ENCODE measurements at regions not wholly inside any gene's neighbourhood (a gene's known extent, or its start where the extent isn't known, plus 50 kb on each side); places are given as distances from the start of the nearest gene placed in this dataset.

DNA sequence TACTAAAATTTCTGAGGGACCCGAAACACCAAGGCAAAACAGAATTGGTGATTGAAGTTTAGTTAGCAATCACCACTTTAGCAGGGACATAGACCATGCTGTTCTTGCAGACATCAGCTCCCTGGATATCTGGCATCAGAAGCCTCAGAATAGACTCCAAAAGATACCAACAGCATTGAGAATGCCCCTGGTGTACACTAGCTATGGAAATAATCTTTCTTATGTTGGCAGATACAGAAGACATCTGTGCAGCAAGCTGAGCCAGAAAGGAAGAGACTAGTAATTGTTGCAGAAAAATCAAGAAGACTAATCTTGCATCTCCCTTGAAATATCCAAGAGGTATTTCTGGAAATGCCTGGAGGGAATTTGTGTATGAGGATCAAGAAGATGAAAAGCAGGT, 521.6 kb downstream of the TRHDE start:
- Histone ChIP-seq H3K9me3 (ENCODE audit: severe bottlenecking) (no peaks in the 10 kb centered on the region), H3K36me3 (ENCODE audit: low read depth) (no peaks in the 10 kb centered on the region), H3K27ac (ENCODE audit: poor library complexity, severe bottlenecking) (no peak overlapping the region), H3K4me3 (ENCODE audit: severe bottlenecking) (no peak overlapping the region), H3K4me1 (ENCODE audit: insufficient read depth, poor library complexity, severe bottlenecking) (no peaks in the 10 kb centered on the region), H3K27me3 (ENCODE audit: insufficient read depth, poor library complexity, severe bottlenecking) (no peaks in the 10 kb centered on the region)
- DNase-seq (ENCODE audit: low spot score) (no peak), ATAC-seq (ENCODE audit: low read depth) (no peak)
- TF ChIP-seq, protein P1, sequence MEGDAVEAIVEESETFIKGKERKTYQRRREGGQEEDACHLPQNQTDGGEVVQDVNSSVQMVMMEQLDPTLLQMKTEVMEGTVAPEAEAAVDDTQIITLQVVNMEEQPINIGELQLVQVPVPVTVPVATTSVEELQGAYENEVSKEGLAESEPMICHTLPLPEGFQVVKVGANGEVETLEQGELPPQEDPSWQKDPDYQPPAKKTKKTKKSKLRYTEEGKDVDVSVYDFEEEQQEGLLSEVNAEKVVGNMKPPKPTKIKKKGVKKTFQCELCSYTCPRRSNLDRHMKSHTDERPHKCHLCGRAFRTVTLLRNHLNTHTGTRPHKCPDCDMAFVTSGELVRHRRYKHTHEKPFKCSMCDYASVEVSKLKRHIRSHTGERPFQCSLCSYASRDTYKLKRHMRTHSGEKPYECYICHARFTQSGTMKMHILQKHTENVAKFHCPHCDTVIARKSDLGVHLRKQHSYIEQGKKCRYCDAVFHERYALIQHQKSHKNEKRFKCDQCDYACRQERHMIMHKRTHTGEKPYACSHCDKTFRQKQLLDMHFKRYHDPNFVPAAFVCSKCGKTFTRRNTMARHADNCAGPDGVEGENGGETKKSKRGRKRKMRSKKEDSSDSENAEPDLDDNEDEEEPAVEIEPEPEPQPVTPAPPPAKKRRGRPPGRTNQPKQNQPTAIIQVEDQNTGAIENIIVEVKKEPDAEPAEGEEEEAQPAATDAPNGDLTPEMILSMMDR (IDR thresholded peaks at IDR 0.05; ENCODE audit: poor library complexity, severe bottlenecking): no peak

DNA sequence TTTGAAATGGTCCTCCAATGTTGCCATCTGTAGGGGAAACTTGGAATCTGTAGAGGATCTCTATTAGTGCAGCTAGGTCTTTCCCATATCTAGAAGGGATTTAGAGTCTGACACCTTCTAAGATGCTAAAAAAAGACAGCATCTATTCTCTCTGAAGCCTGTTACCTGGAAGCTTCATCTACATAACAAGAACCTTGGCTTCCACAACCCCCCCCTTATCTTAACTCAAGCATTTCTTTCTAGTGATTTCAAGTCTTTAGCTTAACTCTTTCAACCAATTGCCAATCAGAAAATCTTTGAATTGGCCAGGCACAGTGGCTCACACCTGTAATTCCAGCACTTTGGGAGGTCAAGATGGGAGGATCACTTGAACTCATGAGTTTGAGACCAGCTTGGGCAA, 543.3 kb downstream of the TRHDE start:
- Histone ChIP-seq H3K27me3 (ENCODE audit: insufficient read depth, poor library complexity, severe bottlenecking) (no peaks in the 10 kb centered on the region), H3K27ac (ENCODE audit: poor library complexity, severe bottlenecking) (no peak overlapping the region), H3K4me3 (ENCODE audit: severe bottlenecking) (no peak overlapping the region), H3K36me3 (ENCODE audit: low read depth) (no peaks in the 10 kb centered on the region), H3K4me1 (ENCODE audit: insufficient read depth, poor library complexity, severe bottlenecking) (no peaks in the 10 kb centered on the region), H3K9me3 (ENCODE audit: severe bottlenecking) (no peaks in the 10 kb centered on the region)
- no peak for ATAC-seq (ENCODE audit: low read depth)
- TF ChIP-seq, protein P1 (IDR thresholded peaks at IDR 0.05; ENCODE audit: poor library complexity, severe bottlenecking): no peak
- no peak for DNase-seq (ENCODE audit: low spot score)

DNA sequence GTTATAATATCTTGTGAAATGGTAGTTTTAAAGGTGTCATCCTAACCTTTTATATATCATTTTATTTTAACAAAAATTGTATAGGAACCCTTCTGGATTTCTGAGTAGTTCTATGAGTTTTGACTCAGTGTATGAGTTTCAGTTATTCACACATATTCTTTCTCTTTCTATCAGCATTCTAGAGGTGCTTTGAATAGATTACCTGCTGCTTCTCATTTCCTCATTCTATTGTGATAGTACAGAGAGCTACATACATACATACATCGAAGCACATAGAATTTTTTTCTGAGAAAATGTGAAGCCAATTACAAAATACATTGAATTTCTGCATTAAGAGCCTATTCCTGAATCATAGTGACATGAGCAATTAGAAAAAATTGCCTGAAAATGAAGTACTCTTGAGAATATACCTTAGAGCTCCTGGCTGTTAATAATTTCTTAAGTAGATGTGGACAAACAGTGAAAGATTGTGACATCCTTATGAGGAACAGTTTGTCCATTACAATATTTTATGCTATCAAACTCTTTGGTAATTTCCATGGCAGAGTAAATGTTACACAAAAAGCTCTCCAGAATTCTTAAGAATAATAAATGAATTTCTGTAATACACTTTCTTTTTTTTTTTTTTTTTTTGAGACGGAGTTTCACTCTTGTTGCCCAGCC, 556.6 kb downstream of the TRHDE start:
- Histone ChIP-seq H3K4me1 (ENCODE audit: insufficient read depth, poor library complexity, severe bottlenecking) (no peaks in the 10 kb centered on the region), H3K27me3 (ENCODE audit: insufficient read depth, poor library complexity, severe bottlenecking) (peaks cover 3% of the 10 kb centered on the region), H3K27ac (ENCODE audit: poor library complexity, severe bottlenecking) (no peak overlapping the region), H3K9me3 (ENCODE audit: severe bottlenecking) (no peaks in the 10 kb centered on the region), H3K36me3 (ENCODE audit: low read depth) (no peaks in the 10 kb centered on the region), H3K4me3 (ENCODE audit: severe bottlenecking) (no peak overlapping the region)
- TF ChIP-seq, protein P1 (IDR thresholded peaks at IDR 0.05; ENCODE audit: poor library complexity, severe bottlenecking): no peak
- DNase-seq (ENCODE audit: low spot score) (no peak), ATAC-seq (ENCODE audit: low read depth) (no peak)

DNA sequence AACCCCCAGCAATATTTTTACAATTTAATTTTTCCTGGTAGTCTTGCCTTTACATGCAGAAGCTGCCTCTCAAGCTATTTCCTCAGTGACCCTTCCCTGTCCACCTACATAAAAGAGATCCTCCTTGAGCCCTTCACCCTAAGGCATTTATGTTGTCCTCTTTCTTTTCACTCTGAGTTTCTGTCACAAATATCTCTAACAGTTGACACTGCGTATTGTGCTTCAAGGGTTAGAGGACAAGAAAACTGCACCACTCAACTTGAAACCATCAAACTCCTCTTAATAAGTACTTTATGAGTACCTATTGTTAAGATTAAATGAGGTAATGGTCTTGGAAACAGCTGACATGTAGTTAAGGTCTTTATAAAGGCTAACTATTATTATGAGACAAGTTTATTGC, 557.7 kb downstream of the TRHDE start:
- TF ChIP-seq, protein P1 (IDR thresholded peaks at IDR 0.05; ENCODE audit: poor library complexity, severe bottlenecking): no peak
- H3K4me1 ChIP-seq (ENCODE audit: insufficient read depth, poor library complexity, severe bottlenecking): no peaks in the 10 kb centered on the region
- ATAC-seq (ENCODE audit: low read depth) (no peak), DNase-seq (ENCODE audit: low spot score) (no peak)
- H3K9me3 ChIP-seq (ENCODE audit: severe bottlenecking): no peaks in the 10 kb centered on the region
- no peak overlapping the region for H3K4me3 ChIP-seq (ENCODE audit: severe bottlenecking)
- no peak overlapping the region for H3K27ac ChIP-seq (ENCODE audit: poor library complexity, severe bottlenecking)
- H3K27me3 ChIP-seq (ENCODE audit: insufficient read depth, poor library complexity, severe bottlenecking): peaks cover 3% of the 10 kb centered on the region
- no peaks in the 10 kb centered on the region for H3K36me3 ChIP-seq (ENCODE audit: low read depth)

DNA sequence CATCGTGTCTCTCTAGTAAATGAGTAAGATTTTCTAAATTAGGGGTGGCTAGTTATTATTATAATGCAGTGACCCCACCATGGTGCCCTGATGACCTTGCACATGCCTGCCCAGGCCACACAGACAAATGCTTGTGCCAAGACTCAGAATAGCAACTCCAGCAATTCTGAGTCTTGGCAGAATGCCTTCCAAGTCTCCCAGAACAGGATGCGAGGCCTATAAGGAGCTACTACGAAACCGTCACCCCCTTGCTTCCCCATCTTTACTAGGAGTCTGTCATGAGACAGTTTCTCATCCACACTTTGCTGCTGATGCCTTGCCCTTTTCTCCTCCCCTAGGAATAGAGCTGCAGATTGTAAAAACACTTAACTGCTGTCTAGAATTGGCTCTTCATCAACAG, 559.9 kb downstream of the TRHDE start:
- no peaks in the 10 kb centered on the region for H3K36me3 ChIP-seq (ENCODE audit: low read depth)
- H3K9me3 ChIP-seq (ENCODE audit: severe bottlenecking): no peaks in the 10 kb centered on the region
- H3K4me3 ChIP-seq (ENCODE audit: severe bottlenecking): no peak overlapping the region
- H3K4me1 ChIP-seq (ENCODE audit: insufficient read depth, poor library complexity, severe bottlenecking): no peaks in the 10 kb centered on the region
- peaks cover 3% of the 10 kb centered on the region for H3K27me3 ChIP-seq (ENCODE audit: insufficient read depth, poor library complexity, severe bottlenecking)
- no peak for ATAC-seq (ENCODE audit: low read depth)
- TF ChIP-seq, protein P1 (IDR thresholded peaks at IDR 0.05; ENCODE audit: poor library complexity, severe bottlenecking): no peak
- DNase-seq (ENCODE audit: low spot score): no peak
- H3K27ac ChIP-seq (ENCODE audit: poor library complexity, severe bottlenecking): no peak overlapping the region

Data from RWPE2 (cell line).